ENCODE measurements at regions not wholly inside any gene's neighbourhood (a gene's known extent, or its start where the extent isn't known, plus 50 kb on each side); places are given as distances from the start of the nearest gene placed in this dataset.

- TF ChIP-seq POLR2A (IDR thresholded peaks at IDR 0.05; ENCODE audit: low read depth, low read length) (no peak), TAF1 (IDR thresholded peaks at IDR 0.05; ENCODE audit: low read depth, low read length) (no peak), POLR2AphosphoS5 (IDR thresholded peaks at IDR 0.05; ENCODE audit: low read depth, low read length) (no peak), POU2F2 (IDR thresholded peaks at IDR 0.05; ENCODE audit: low read depth, low read length) (no peak)
These were observed 86.5 kb upstream of the CTTNBP2NL start for GRCh38 chr1:112309499-112309898.
